GM13977 (cell line): ENCODE measurements at regions not wholly inside any gene's neighbourhood (a gene's known extent, or its start where the extent isn't known, plus 50 kb on each side); places are given as distances from the start of the nearest gene placed in this dataset.
A peak's percentile ranks its signal among the peaks of the same experiment; 100 is the strongest.

ENCODE experiments used
- DNase-seq: peaks from one replicate; pipeline ENCODE4 v3.0.0; 2012; ENCODE audit warnings: low spot score
- CTCF ChIP-seq: IDR thresholded peaks from 2 replicates; pipeline ENCODE4 v1.5.1; 2012; ENCODE audit warnings: mild to moderate bottlenecking, control low read depth; ENCODE audit not compliant: insufficient read depth; ENCODE audit errors: extremely low read depth, missing control alignments
- in situ Hi-C: fragments of 300-500 bp; cut with MboI; formaldehyde crosslinking; loops from one replicate; pipeline ENCODE4 v1.12.0; 2022; ENCODE audit warnings: low sequenced_read_pairs, low pct_unique_long_range_greater_than_20kb, mixed read lengths, inconsistent platforms; ENCODE audit not compliant: unreplicated experiment

- peak; percentile 14 for TF ChIP-seq CTCF
- DNase-seq = no peak
- in situ Hi-C loops = no loop called here
These were observed 670.3 kb upstream of the FAM241A start for GRCh38 chr4:111475001-111475400.

GRCh38 chr4:111475666-111476065 lies 669.6 kb upstream of the FAM241A start:
- TF ChIP-seq CTCF = no peak
- no peak for DNase-seq
- in situ Hi-C loops = no loop called here

GRCh38 chr4:111480510-111480909 lies 664.7 kb upstream of the FAM241A start:
- in situ Hi-C loops = no loop called here
- no peak for DNase-seq
- TF ChIP-seq CTCF = no peak

- no peak for DNase-seq
- TF ChIP-seq CTCF = no peak
- in situ Hi-C loops = no loop called here
These were observed 661.7 kb upstream of the FAM241A start for GRCh38 chr4:111483375-111484169.

GRCh38 chr4:111492496-111492895 lies 652.8 kb upstream of the FAM241A start:
- TF ChIP-seq CTCF = no peak
- no peak for DNase-seq
- in situ Hi-C loops = no loop called here

GRCh38 chr4:111494471-111494870 lies 650.8 kb upstream of the FAM241A start:
- TF ChIP-seq CTCF = no peak
- in situ Hi-C loops = no loop called here
- DNase-seq = no peak
